SK-N-SH (cell line): ENCODE measurements at regions not wholly inside any gene's neighbourhood (a gene's known extent, or its start where the extent isn't known, plus 50 kb on each side); places are given as distances from the start of the nearest gene placed in this dataset.

Experiments
- CTCF ChIP-seq: fragments of 200-600 bp; sonication (generic); IDR thresholded peaks from 2 replicates; pipeline ENCODE4 v1.6.1; 2017; ENCODE audit warnings: antibody characterized with exemption, mild to moderate bottlenecking, moderate library complexity
- RAD21 ChIP-seq: IDR thresholded peaks from 2 replicates; pipeline ENCODE4 v1.6.1; 2012; ENCODE audit warnings: mild to moderate bottlenecking, low read length

- TF ChIP-seq CTCF (no peak), RAD21 (no peak)
These were observed 179.4 kb upstream of the SDK2 start for GRCh38 chr17:73823684-73824083.
